GM19043 (cell line): ENCODE measurements at regions not wholly inside any gene's neighbourhood (a gene's known extent, or its start where the extent isn't known, plus 50 kb on each side); places are given as distances from the start of the nearest gene placed in this dataset.
"Not testable (repeated sequence)": the region's sequence is repeated elsewhere in the genome, so short reads cannot be mapped to it uniquely, and the experiment has no call there.

Source experiments
- ATAC-seq: cut with Tn5 transposase; IDR thresholded peaks from one replicate; pipeline ENCODE4 v1.9.1; 2021; ENCODE audit warnings: low read depth; ENCODE audit not compliant: unreplicated experiment

DNA sequence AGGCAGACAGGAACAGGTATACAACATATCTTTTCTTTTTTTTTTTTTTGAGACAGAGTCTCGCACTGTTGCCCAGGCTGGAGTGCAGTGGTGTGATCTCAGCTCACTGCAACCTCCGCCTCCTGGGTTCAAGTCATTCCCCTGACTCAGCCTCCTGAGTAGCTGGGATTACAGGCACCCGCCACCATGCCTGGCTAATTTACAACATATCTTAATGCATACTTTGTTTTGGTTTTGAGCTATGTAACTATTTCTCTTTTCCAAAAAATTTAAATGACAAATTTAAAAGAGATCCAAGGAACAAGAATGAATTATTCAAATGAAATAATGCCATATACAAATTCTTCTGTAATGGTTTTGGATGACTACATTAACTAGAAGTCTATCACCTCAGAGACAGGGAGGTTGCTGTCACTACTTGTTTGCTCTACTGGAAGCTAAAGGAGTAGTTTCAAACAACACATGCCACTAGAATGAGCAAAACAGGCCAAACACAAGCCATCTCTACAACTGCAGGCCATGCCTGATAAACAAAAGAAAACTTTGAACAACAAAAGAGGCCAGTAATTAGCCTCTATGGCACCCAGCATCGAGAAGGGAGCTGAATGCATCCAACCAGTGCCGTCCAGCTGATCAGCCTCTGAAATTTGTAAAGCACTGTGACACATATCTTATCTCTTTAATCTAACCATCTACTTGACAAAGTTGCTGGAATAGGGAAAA is 133.6 kb upstream of the VOPP1 start:
- not testable (repeated sequence) for ATAC-seq

DNA sequence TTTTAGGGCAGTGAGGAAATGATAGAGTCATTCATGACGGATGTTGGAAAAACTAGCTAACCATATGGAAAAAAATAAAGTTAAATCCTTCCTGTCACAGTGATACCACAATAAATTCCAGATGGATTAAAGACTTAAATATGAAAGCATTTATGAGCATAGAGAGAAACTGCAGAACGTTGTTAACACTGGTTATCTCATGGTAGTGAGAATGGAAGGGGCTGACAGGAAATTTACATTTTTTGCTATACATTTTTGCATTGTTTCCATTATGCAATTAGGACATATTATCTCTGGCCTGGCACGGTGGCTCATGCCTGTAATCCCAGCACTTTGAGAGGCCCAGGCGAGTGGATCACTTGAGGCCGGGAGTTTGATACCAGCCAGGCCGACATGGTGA is 130.5 kb upstream of the VOPP1 start:
- ATAC-seq = not testable (repeated sequence)

- ATAC-seq = not testable (repeated sequence)
These were observed 127.1 kb upstream of the VOPP1 start for GRCh38 chr7:55699450-55699842.

DNA sequence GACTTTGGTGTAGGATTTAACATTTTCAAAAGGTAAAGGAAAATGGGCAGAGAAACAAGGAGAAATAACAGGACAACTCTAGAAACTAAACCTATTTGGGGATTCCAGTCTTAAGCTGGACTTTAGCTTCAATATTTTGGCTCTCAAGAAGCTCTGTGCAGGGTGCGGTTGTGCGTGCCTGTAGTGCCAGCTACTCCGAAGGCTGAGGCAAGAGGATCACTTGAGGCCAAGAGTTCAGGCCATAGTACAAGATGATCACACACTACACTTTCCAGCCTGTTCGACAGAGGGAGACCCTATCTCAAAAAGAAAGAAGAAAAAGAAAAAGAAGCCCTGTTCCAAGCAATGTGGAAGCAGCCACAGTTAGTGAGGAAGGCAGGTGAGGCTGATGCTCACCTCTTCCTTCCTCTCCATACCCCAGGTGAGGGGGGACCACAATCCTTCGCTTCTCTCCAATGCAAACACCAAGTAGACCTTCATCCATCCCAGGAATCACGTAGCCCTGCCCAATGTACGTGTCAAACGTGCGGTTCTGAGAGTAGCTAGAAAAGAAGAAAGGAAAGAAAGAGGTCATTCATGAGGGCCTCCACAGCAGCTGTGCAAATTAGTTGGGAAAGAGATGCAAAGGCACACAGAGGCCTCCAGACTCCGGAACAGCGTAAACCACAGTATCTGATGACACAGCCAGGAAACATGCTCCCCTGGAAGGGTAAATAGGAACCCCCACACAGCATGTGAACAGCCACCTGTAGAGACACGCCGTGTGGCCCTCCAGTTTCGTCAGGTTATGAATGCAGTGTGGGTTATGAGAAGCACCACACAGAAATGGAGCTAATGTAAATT is 126.5 kb upstream of the VOPP1 start:
- peak; percentile 89 for ATAC-seq

- ATAC-seq = not testable (repeated sequence)
These were observed 123.8 kb upstream of the VOPP1 start for GRCh38 chr7:55695893-55696701.

DNA sequence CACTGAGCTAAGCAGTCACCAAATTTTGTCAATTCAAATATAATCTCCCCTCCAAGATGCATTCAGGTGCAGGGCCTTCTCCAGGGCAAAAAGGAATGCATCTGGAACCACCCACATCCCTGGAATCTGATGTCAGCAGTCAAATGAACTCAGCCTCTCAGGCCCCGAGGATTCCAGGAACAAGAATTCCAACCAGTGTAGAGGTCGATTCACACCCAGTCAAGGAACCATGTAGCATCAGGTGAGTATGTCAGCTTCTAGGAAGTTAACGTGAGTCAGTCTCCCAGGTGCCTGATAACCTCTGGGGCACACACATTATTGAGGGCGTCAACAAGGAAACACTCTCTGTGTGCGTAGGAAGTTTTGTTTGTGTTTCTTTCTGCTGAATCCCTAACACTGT is 122.2 kb upstream of the VOPP1 start:
- not testable (repeated sequence) for ATAC-seq

DNA sequence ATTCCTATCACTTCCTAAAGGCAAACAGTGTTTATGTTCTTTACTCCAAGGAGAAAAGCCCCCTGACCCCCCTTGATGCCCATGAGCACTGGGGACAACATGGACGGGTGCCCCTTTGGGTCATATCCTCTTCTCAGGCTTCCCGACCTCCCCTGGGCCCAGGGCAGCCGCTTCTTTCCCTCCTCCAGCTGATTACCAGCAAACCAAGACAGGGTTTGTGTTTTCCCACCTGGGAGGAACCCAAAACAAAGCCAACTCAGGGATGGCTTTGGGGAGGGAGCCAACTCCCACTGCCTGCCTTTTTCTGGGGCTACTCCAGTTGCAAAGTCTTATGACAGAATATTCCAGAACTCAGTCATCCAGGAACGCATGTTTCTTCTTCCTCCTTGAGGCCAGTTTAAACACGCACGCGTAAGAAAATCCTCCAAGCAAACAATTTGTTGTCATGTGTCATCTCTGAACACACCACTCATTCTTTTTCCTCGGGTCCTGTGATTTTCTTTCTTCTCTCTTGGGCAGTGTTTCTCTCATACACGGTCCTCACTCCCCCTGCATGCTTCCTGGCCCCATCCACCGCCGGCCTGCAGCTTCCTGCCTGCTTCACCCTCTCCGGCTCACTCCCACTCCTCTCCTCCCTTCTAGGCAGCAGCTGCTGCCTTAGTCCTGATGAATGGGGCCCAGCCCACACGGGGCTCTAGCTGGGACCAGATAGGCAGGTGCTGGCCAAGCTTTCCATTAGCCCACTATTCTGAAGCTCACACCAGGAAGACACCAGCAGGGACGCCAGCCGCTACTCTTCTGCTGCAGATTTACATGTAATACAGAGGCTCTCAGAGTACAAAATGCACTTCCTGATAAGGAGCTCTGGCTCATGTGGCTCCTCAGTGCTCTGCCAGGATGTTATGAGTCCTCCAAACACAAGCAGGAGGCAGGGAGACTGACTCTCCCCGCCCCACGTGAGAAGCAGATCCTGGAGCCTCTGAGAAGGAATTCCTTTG is 116.7 kb upstream of the VOPP1 start:
- peak; percentile 67 for ATAC-seq

GRCh38 chr7:55688261-55688660 is 116.0 kb upstream of the VOPP1 start:
- not testable (repeated sequence) for ATAC-seq

DNA sequence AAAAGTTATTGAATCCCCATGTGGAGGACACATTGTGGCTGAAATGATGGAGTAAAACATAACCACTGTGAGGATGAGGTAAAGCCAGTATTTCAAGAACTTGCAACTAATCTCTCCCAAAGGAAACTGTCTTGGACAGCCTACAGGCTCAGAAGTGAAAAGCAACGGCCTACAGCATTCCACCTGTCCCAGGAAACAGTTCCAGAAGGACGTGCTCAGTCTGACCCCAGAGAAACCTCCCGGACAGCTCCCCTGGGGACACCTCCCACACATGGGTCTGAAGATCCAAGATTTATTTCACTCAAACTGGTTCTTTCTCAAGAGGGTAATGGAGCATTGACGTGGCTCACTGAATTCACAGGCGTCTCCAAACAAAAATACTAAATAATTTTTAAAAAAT is 115.0 kb upstream of the VOPP1 start:
- ATAC-seq = not testable (repeated sequence)

DNA sequence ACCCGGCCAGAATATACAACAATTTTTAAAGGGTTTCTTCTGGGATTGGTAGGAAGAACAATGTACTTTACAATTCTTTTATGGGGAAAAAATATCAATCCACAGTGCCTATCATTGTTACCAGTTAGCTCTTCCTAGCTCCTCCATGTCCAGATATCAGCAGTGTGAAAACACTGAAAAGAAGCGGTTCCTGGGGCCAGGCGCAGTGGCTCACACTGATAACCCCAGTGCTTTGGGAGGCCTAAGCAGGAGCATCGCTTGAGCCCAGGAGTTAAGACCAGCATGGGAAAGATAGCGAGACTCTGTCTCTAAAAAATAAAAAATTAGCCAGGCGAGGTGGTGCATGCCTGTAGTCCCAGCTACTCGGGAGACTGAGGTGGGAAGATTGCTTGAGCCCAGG is 114.5 kb upstream of the VOPP1 start:
- ATAC-seq = not testable (repeated sequence)

GRCh38 chr7:55683501-55683900 is 111.2 kb upstream of the VOPP1 start:
- ATAC-seq = not testable (repeated sequence)

DNA sequence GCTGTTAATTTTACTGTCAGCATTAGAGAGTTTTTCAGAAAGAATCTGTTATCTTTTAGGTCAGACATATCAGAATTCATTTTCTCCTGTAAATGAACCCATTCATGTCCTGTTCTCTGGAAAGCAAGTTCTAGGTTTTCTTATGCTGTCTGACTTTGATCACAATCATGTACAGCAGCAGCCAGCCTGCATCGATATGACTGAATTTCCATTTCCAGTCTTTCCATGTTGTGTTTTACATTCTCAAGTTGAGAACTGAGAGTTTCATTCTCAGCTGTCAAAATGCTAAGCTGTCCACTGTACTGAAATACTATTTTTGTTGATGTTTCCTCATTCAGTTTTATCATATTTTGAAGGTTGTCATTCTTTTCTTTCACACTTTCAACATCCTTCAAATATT is 103.3 kb upstream of the VOPP1 start:
- ATAC-seq = not testable (repeated sequence)

- not testable (repeated sequence) for ATAC-seq
These were observed 101.2 kb upstream of the VOPP1 start for GRCh38 chr7:55673525-55673924.

DNA sequence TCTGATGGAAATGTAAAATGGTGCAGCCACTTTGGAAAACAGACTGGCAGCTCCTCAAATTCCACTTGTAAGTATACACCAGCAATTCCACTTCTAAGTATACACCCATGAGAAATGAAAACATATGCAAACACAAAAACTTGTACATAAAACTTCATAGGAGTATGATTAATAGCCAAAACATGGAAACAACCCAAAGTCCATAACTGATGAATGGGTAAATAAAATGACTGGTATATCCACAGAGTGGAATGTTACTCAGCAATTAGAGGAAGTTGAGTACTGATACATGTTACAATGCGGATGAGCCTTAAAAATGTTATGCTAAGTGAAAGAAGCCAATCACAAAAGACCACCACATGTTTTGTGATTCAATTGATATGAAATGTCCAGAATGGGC is 99.8 kb upstream of the VOPP1 start:
- ATAC-seq = not testable (repeated sequence)

GRCh38 chr7:55657654-55658053 is 85.4 kb upstream of the VOPP1 start:
- no peak for ATAC-seq

DNA sequence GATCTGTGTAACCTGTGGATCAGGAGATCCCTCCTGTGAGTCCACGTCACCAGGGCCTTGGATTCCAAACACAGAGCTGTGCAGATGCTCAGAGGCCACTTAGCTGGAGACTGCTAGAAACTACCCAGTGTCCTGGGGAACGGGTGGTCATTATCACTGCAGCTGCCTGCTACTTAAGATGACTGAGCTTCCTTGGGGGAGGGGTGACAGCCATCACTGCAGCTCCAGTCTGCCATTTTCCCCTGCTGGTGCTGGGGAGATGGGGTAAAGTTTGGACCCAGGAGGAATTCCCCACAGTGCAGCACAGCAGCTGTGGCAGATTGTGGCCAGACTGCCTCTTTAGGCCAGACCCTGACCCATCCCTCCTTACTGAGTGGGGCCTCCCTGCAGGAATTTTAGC is 78.8 kb upstream of the VOPP1 start:
- no peak for ATAC-seq

GRCh38 chr7:55649238-55649637 is 76.9 kb upstream of the VOPP1 start:
- no peak for ATAC-seq

GRCh38 chr7:55644567-55644966 is 72.3 kb upstream of the VOPP1 start:
- ATAC-seq = no peak

GRCh38 chr7:55642266-55642665 is 70.0 kb upstream of the VOPP1 start:
- ATAC-seq = peak; percentile 5

GRCh38 chr7:55641811-55642210 is 69.5 kb upstream of the VOPP1 start:
- peak; percentile 90 for ATAC-seq
